ENCODE measurements at regions not wholly inside any gene's neighbourhood (a gene's known extent, or its start where the extent isn't known, plus 50 kb on each side); places are given as distances from the start of the nearest gene placed in this dataset.
"Not testable (repeated sequence)": the region's sequence is repeated elsewhere in the genome, so short reads cannot be mapped to it uniquely, and the experiment has no call there.

DNA sequence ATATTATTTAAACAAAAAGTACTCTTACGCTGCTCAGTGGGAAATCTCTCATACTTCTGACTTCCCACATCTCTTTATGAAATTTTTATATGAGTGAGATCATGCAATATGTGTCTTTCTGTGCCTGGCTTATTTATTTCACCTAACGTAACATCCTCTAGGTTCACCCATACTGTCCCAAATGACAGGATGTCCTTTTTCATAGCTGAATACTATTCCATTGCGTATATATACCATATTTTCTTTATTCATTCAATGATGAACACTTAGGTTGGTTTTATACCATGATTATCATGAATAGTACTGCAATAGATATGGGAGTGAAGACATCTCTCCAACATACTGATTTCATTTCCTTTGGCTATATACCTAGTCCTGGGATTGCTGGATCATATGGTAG, 57.8 kb upstream of the TPP2 start:
- ATAC-seq (no peak), DNase-seq (no peak)
- Histone ChIP-seq H3K9me3 (peaks cover 0 to 11% (median 0%) of the 10 kb centered on the region in 12 donors), H3K4me1 (no peaks in the 10 kb centered on the region), H3K36me3 (no peaks in the 10 kb centered on the region), H3K4me3 (no peak overlapping the region), H3K27ac (no peak overlapping the region), H3K27me3 (peaks cover 0 to 3% (median 0%) of the 10 kb centered on the region in 9 donors)
- TF ChIP-seq, protein P1, sequence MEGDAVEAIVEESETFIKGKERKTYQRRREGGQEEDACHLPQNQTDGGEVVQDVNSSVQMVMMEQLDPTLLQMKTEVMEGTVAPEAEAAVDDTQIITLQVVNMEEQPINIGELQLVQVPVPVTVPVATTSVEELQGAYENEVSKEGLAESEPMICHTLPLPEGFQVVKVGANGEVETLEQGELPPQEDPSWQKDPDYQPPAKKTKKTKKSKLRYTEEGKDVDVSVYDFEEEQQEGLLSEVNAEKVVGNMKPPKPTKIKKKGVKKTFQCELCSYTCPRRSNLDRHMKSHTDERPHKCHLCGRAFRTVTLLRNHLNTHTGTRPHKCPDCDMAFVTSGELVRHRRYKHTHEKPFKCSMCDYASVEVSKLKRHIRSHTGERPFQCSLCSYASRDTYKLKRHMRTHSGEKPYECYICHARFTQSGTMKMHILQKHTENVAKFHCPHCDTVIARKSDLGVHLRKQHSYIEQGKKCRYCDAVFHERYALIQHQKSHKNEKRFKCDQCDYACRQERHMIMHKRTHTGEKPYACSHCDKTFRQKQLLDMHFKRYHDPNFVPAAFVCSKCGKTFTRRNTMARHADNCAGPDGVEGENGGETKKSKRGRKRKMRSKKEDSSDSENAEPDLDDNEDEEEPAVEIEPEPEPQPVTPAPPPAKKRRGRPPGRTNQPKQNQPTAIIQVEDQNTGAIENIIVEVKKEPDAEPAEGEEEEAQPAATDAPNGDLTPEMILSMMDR (IDR thresholded peaks at IDR 0.05): no peak
- TF ChIP-seq POLR2A (IDR thresholded peaks at IDR 0.05): no peak
- intact Hi-C loops (cut with DNase I): no loop called here
- WGBS, 4 donors: 91 to 93% (median 91%) methylated on average over 3 of the region's 3 CpGs

GRCh38 chr13:102536695-102537485, 59.9 kb upstream of the TPP2 start:
- ATAC-seq (no peak), DNase-seq (peak in 1 of 5 donors; percentile 23)
- intact Hi-C loops (cut with DNase I): no loop called here
- Histone ChIP-seq H3K9me3 (peaks cover 0 to 3% (median 0%) of the 10 kb centered on the region in 12 donors), H3K27me3 (peaks cover 0 to 3% (median 0%) of the 10 kb centered on the region in 9 donors), H3K4me1 (no peaks in the 10 kb centered on the region), H3K27ac (no peak overlapping the region), H3K4me3 (no peak overlapping the region), H3K36me3 (no peaks in the 10 kb centered on the region)
- no peak for TF ChIP-seq POLR2A (IDR thresholded peaks at IDR 0.05)
- TF ChIP-seq, protein P1 (IDR thresholded peaks at IDR 0.05): no peak
- WGBS, 4 donors: 63 to 69% (median 67%) methylated on average over 8 of the region's 8 CpGs

GRCh38 chr13:102536196-102536595, 60.6 kb upstream of the TPP2 start:
- H3K27me3 ChIP-seq: peaks cover 0 to 3% (median 0%) of the 10 kb centered on the region in 9 donors
- H3K27ac ChIP-seq: no peak overlapping the region
- TF ChIP-seq POLR2A (IDR thresholded peaks at IDR 0.05): no peak
- TF ChIP-seq, protein P1 (IDR thresholded peaks at IDR 0.05): no peak
- no peaks in the 10 kb centered on the region for H3K36me3 ChIP-seq
- peaks cover 0 to 3% (median 0%) of the 10 kb centered on the region in 12 donors for H3K9me3 ChIP-seq
- no peaks in the 10 kb centered on the region for H3K4me1 ChIP-seq
- no peak overlapping the region for H3K4me3 ChIP-seq
- 80 to 84% (median 81%) methylated on average over 6 of the region's 6 CpGs for WGBS, 4 donors
- ATAC-seq (no peak), DNase-seq (no peak)
- intact Hi-C loops (cut with DNase I): no loop called here

DNA sequence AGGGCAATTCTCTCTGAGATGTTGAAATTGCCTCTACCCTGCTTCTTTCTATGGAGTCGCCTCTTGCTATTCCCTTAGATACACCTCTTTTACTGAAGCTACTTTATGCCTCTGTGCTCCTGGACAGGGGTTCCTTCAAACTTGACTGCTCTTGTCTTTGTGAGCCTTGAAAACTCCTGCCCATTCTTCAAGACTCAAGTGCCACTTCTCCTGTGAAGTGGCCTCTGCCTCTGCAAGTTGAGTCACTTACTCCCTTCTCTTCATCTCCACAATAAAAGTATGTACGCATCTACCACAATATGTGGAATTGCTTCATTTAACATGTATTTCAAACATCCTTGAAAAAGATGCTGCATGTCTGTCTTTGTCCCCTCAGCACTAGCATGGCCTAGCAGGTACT, 66.0 kb upstream of the TPP2 start:
- ATAC-seq: no peak
- 92 to 95% (median 93%) methylated on average over 2 of the region's 2 CpGs for WGBS, 4 donors
- TF ChIP-seq, protein P1 (IDR thresholded peaks at IDR 0.05): no peak
- TF ChIP-seq POLR2A (IDR thresholded peaks at IDR 0.05): no peak

GRCh38 chr13:102522251-102522650, 74.5 kb upstream of the TPP2 start:
- ATAC-seq; DNase-seq; H3K9me3 ChIP-seq; H3K36me3 ChIP-seq; H3K27me3 ChIP-seq; H3K27ac ChIP-seq; H3K4me1 ChIP-seq; intact Hi-C loops (cut with DNase I); H3K4me3 ChIP-seq: not testable (repeated sequence)
- 80 to 87% (median 83%) methylated on average over 6 to 8 of the region's 8 CpGs for WGBS, 4 donors

More for the DNA sequence above, 66.0 kb upstream of the TPP2 start:
- no peak overlapping the region for H3K27ac ChIP-seq
- intact Hi-C loops (cut with DNase I): no loop called here
- H3K4me3 ChIP-seq: no peak overlapping the region
- H3K27me3 ChIP-seq: no peaks in the 10 kb centered on the region
- no peaks in the 10 kb centered on the region for H3K4me1 ChIP-seq
- no peaks in the 10 kb centered on the region for H3K36me3 ChIP-seq
- DNase-seq: no peak
- H3K9me3 ChIP-seq: no peaks in the 10 kb centered on the region
